NCI-H128 (cell line): ENCODE measurements at regions not wholly inside any gene's neighbourhood (a gene's known extent, or its start where the extent isn't known, plus 50 kb on each side); places are given as distances from the start of the nearest gene placed in this dataset.

Experiments used
- DNase-seq: peaks from one replicate; lab custom pipeline; 2025; ENCODE audit not compliant: unreplicated experiment; lab: John Stamatoyannopoulos, UW

DNA sequence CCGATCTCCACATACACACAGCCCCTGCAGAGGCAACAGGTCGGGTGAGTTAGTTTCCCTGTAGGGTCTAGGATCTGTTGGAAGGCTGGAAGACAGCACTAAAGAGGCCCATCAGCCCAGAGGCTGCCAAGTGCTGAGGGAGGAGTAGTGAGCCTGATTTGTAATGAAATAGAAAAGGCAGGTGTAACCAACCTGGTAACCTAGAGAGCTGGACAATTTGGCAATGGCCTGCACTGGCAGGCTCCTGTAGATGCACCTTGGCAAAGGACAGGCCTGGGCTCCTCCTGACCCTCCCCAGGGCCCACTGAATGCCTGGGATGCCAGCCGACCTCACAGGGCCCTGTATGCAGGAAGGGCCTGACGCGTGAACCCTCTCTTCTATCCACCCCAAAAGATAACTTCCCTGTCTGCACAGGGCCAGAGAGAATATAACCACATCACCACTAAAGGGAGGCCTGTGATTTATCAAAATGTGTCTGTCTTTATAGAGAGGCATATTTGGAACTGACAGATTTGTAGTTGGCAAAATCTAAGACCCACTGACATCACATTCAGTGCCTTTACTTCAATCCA, 225.1 kb upstream of the CHRNA7 start:
- DNase-seq: no peak

DNA sequence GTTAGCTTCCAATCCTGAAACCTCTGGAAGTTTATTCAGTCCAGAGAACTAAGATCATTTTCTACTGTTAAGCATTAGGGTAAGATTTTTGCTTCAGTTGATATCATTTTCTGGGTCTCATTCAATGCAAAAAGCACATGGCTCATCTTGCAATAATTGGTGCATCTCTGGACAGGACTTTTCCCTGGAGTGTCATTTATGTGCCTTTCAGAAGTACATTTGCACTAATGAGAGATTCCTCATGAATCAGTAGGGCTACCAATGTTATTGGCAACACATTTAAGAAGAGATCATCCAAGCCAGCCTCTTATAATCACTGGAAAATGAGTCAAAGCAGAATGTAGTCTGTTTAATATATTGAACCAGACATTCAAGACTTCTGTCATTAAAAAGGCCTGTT, 224.2 kb upstream of the CHRNA7 start:
- DNase-seq: no peak

DNA sequence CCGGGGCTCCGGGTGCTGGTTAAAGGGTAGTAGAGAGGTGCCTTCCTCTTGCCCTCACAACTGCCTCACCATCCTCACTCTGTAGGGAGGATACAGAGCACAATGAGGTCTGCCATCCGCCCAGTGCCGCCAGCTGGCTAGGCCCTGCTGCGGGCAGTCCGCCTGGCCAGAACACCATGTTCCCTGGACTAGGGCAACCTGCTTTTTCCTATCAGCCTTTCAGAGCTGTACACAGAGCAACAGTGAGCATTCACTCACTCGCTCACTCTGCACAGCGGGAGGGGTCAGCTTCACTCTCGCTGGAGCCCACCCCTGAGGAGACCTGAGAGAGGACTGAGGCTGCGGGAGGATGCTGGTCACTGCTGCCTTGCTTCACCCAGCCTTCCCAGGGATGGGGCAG, 218.7 kb upstream of the CHRNA7 start:
- DNase-seq: no peak

DNA sequence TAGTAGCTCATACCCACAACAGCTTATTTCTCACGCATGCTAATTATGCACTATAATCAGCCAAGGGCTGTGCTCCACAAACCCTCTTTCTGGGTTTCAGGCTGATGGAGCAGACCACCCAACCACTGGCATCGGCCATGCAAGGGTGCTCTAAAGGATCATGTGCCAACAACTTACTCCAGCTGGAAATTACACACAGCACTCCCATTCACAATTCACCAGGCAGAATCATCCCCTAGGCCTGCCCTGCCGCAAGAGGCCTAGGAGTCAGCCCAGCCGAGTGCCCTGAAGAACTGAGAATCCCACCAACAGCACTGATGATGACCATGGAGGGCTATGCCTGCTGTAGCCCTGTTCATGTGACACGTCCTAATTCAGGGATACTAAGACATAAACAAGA, 216.2 kb upstream of the CHRNA7 start:
- no peak for DNase-seq

DNA sequence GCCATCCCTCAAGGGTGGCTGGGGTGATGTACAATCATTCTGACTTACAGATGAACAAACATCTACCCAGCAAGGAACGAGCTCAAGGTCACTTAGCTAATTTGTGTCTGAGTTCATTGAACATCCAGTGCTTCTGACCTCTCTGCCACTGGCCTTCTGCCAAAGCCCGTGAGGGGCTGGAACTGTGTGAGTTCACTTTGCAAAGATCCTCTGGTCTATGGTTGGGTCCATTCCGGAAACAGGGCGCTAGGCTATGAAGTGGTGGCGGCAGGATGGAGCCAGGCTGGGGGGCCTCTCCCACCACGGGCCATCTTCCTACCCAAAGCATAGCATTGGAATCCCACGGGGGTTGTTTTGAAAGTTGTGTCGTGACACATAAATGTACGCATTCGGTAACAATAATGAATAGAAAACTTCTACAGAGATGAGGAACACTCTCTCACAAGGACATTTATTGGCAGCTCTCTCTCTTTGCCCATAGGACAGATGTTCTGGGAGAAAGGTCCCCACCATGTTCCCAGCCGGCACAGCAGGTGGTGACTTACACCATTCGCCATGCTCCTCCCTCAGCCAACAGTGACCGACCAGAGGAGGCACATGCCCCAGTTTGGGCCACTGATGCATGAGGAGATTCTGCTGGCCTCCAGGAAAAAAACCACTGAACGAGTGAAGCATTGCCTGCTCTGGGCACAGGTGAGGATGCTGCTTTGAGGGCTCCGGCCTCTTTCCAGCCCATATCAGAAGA, 214.7 kb upstream of the CHRNA7 start:
- no peak for DNase-seq

DNA sequence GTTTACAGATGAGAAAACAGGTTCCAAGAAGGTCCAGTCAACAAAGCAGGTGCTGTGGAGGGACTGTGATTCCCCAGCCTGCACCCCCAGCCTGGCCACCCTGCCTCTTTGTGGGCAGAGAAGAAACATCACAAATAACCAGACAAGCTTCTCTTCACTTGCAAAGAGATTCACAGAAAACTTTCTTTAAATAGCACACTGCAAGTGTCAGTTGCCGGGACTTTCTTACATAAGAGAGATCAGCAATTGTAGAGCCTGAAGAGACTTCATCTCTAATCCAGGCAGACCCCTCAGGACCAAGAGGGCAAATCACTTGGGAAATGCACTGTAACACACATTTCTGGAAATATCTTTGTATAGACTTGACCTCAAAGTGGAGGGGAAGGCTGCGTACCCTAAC, 207.9 kb upstream of the CHRNA7 start:
- no peak for DNase-seq

DNA sequence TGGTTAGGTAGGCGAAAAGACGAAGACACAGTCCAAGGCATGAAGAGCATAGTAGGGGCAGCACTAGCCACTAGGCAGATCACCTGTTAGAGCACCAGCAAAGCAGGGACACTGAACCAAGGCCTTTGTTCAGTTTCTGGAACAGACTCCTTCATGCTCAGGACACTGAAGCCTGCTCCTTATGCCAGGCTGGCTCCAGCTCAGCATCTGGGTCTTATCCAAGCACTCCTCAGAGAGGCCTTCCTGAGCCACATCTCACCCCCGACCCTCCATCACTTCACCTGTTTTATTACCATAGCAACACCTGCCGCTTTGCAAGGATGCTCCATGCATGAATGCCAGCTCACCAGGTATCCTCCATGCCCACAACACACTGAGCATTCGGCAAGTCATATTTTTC, 206.3 kb upstream of the CHRNA7 start:
- no peak for DNase-seq

DNA sequence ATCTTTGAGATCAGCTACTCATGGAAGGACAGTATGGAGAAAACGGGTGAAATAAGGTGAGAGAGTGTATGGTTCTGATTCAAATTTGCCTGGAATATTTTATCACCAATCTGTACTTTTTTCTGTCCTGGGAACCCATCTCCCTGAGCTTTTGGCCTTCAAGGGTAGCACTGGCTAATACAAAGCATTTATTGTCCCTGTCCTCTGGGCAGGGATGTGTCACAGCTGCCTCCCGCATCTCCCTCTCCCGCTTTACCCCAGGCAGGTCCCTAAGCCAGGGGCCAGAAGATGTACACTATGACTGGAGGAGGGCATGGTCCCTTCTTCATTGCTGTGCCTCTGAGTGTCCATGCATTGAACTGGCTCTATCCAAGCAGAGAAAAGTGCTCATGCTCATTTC, 201.7 kb upstream of the CHRNA7 start:
- DNase-seq: no peak

DNA sequence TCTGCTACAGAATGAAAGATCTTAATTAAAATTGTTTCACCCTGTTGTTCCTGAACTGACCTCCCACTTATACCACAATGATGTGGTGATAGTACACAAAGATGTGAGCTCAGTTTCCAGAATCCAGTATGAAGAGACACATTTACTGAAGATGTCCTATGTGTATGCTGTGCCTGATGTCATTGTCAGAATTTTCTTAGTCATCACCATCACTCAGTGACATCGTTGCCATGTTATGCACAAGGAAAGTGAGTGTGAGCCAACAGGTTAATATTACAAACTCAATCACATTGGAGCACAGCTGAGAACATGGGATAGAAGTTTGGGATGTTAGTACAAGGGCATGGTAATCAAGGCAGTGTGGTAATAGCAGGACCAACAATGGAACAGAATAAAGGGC, 199.7 kb upstream of the CHRNA7 start:
- DNase-seq: no peak

DNA sequence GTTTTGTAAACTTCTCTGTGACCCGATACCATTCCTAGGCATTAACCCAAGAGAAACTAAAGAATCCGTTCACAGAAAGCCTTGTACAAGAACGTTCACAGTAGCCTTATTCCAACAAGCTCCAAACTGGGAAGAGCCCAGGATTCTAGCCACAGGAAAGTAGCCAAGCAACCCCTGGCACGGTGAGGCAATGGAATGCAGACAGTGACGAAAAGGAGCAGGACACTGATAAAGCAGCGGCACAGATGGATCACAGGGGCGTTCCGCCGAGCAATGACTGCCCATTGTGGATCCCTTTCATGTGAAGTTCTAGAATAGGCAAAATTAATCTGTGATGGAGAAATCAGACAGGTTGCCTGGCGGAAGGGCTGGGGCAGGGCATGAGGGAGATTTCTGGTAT, 198.7 kb upstream of the CHRNA7 start:
- no peak for DNase-seq

DNA sequence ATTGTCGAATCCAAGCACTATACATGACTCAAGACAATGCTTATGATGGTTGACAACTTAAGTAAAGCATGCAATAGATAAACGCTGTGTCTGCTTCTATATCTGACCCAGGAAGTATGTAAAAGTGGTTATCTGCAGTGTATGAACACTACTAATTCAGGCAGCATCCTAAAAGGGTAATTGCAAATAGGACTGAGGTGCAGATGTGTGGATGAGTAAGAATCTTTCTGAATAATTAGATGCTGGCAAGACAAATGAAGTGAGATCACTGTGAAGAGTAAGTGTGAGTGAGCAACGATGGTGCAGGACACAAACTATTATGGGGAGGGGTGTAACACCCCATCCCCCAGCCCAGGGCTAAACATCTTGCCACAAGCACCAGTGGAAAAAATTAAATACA, 195.7 kb upstream of the CHRNA7 start:
- no peak for DNase-seq

DNA sequence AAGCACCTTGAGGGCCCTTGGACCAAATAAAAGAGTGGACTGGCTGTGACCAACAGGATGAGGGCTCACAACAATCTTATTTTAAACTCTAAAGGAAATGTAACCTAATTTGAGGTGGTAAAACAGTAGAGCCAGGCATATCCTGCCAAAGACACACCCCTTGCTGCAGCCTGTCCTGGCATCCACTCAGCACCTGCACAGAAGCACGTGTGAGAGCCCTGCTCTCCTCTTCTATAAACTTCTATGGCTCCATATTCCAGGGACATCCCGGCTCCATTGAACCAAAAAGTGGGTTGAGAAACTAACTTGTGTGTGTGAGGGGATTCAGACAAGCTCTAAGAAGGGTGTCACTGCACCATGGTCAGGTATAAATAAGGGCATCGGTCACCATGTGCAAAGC, 190.9 kb upstream of the CHRNA7 start:
- no peak for DNase-seq

DNA sequence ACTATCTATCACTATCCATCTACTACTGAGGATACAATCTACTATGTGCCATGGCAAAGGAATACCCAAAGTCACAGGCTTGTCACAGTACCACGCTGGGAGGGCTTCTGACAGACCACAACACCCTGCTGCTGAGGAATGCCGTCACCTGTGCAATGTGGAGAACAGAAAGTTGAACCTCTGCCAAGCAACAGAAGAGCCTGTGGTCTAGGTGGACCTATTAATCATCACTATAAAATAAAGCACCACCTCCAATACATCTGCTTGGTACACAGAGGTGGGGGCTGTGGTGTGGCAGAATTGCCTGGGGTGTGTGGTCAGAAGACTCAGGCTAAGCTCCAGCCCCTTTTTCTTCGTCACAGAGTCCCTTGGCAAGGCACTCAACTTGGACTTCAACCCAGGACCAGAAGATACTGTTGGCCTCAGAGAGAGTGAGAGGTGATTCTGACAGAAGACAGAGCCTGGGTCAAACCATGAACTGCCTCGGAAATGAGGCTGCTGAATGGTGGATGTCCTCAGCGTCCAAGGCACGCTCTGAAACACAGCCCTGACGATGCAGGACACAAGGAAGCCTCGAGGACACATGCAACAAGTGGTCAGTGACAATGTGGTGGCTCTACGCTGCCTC, 189.4 kb upstream of the CHRNA7 start:
- no peak for DNase-seq

DNA sequence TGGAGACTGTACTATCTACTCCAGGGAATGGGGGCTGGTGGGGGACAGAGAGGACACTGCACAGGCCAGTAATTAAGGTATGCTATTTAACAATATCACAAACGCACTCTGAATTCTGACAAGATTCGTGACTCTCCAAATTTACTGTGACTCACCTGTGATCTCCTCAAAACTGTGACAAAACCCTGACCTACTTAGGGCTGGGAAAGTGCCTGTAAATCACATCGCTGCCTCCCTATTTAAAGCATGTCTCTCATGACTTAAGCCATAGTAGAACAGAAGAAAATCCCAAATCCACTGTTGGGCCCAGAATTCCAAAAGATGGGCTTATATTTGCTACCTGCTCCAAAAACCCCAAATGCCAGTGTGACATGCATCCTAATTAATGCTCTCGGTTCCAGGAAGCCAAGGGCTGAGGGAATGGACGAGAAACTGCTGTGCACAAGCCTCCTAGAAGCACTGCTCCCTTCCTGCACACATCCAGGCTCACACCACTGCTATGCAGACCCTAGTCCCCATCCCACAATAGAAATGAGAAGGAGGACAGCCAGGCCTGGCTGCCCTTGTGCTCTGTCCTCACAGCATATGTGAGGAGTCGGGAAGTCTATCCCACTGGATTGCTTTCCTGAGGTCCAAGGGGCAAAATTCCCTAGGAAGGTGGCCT, 187.7 kb upstream of the CHRNA7 start:
- DNase-seq: no peak

DNA sequence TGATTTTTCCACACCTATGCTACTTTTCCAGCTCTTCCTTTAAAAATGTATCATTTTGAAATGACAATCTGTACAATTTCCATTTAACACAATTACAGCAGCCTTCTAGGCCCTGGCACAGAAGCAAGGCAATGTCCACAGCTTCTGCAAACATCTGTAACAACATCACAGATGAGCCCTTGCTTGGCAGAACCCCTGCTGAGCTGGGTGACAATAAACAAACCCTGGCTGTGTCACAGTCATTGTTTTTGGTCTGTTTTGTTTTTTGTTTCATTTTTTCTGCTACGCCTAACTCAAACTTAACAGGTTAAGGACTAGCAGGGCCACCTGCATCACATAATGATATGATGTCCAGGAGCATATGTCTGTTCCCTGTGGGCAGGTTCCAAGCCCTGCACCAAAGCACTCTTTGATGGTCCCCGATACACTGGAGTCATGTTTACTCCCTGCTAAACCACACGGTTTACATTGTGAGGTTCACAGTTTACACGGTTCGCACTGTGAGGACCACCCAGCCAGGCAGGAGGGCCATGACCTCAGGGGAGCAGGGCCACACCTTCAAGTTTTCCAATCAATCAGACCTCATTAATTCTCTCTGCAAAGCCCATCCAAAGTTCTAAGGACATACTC, 186.8 kb upstream of the CHRNA7 start:
- no peak for DNase-seq

DNA sequence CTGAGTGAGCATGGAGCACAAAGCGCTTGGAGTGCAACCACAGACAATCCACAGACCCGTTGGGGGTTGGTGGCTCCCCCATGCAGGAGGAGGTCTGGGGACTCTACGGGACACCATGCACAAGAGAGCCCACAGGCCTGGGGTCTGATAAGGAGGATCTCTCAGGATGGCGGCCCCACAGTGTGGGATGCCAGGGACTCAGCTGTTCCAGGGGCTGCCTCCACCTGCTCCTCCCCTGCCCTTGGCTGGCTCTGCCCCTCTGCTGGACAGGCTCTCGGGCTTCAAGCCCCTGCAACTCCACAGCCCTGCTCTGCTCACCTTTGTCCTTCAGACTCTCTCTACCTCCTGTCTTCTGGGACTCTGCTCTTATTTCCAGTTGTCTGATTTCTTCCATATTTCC, 184.5 kb upstream of the CHRNA7 start:
- DNase-seq: no peak

DNA sequence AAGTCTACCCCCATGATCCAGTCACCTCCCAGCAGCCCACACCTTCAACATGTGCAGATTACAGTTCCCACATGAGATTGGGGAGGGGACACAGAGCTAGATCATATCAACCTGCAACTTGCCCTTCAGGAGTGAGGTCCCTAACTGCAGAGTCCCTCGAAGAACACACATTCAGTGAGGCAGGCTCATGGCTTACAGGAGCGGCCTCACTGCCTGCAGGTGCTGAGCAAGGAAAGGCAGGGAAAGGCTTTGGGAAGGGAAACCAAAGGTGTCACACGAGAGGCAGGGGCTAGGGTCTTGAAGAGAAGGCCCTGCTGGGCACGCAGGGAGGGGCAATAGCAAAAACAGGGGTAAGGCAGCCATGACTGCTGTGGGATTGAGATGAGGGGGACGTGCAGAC, 182.4 kb upstream of the CHRNA7 start:
- DNase-seq: no peak

DNA sequence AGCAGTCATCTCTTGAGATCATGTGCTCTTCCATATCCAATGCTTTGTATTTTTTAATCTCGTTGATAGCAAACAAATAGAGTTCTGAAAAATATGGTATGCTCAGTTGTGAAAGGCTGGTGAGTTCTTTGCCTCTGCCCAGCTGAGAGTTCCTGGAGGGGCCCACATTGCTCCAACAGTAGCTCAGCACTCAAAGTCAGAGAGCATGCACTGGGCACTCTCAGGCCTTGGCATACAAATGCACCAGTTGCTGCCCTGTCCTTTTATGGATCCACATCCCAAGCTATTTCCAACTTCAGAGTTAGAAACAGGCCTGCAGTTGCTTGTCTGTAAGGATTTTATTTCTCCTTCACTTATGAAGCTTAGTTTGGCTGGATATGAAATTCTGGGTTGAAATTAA, 181.7 kb upstream of the CHRNA7 start:
- DNase-seq: no peak

DNA sequence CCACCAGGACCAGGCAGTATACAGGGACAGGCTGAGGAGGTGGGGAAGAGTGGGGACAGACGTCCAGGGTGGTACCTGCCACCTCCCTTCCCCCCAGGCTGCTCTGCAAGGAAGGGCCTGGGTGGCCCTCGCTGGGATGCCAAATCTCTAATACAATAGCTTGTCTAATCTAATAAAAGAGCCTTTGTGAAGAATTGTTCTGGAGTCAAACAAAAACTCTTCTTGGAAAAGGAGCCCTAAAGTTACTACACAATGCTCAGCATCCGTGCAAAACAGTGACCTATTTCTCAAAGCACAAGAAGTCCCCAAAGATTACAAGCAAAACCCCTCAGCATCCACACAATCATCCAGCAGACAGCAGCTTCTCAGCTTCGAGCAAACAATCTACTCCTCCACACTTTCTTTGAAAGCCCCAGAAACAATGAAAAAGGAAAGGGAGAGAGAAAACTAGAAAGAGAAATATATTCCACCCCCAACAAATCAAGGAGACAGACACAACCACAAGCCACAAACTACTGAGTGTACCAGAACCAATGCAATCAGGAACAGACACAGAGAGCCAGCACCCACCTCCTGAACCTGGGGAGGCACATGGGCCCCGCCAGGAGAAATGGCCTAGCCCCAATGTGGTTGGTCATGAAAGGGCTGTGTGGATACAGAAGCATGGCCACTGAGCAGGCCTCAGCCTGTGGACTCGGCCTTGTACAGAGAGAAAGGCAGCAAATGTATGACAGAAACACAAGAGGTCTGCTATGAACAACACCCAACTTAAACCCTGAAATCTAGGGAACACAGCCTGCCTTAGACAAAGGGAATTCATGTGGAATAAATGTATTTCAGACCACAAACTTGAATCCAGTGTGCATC, 177.1 kb upstream of the CHRNA7 start:
- no peak for DNase-seq

DNA sequence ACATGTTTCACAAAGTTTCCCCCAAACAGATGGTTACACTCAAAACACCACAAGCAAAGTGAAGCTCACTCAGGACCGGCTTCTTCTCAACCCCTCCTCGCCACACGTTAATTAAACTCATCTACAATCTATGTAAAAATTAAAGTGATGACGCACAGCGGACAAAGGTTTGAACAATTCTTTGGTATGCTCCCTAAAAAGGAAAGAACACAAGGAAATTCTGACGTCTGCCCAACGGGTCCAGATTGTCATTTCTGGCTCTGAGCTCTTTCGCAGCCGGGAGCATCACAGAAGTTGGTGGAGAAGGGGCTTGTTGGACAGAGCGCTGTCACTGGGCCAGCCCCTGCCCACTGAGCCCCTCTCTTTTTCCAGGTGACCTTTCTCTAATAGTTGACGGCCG, 173.7 kb upstream of the CHRNA7 start:
- no peak for DNase-seq

DNA sequence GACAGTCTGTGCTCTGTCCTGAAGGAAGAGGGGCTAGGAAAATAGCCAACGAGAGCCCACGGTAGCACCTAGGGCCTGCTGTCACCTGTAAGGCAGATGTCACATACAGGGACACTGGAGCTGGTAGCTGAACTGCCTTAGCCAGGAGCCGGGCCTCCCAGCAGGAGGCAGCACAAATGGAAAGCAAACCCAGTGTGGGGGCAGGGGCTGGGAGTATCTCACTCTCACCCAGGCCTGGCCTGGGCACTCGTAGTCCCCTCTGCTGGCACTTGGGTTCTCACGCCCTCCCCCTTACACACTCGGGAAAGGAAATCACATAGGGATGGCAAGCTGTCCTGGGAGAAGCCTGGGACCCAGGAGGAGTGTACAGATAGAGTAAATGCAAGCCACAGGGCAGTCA, 173.1 kb upstream of the CHRNA7 start:
- no peak for DNase-seq
